Left ventricle myocardium inferior (tissue), 1 donor: ENCODE measurements at regions not wholly inside any gene's neighbourhood (a gene's known extent, or its start where the extent isn't known, plus 50 kb on each side); places are given as distances from the start of the nearest gene placed in this dataset.

ENCODE experiments used
- DNase-seq: peaks from one replicate; pipeline ENCODE4 v3.0.0-alpha.2; 2020
- H3K27ac ChIP-seq: fragments of 200-600 bp; replicated peaks from 2 replicates; pipeline ENCODE4 v1.8.0; 2021
- H3K27me3 ChIP-seq: fragments of 200-600 bp; 2 replicates; pipeline ENCODE4 v1.8.0; 2021; ENCODE audit warnings: low read depth
- H3K36me3 ChIP-seq: fragments of 200-600 bp; 2 replicates; pipeline ENCODE4 v1.8.0; 2021
- H3K4me1 ChIP-seq: fragments of 200-600 bp; 2 replicates; pipeline ENCODE4 v1.8.0; 2021
- H3K4me3 ChIP-seq: fragments of 200-600 bp; 2 replicates; pipeline ENCODE4 v1.8.0; 2021; ENCODE audit warnings: mild to moderate bottlenecking, moderate library complexity
- H3K9me3 ChIP-seq: fragments of 200-600 bp; replicated peaks from 2 replicates; pipeline ENCODE4 v1.8.0; 2021
- CTCF ChIP-seq: fragments of 200-600 bp; IDR thresholded peaks from 2 replicates; pipeline ENCODE4 v1.8.0; 2021; ENCODE audit warnings: antibody characterized with exemption, mild to moderate bottlenecking, borderline replicate concordance
- intact Hi-C: fragments of 100-400 bp; cut with micrococcal nuclease; formaldehyde crosslinking; loops from one replicate; pipeline ENCODE4 v1.11.0; 2022
- donor health status: DM: no; HTN: yes; CAD: no; lungs with severe emphysema.

GRCh38 chr2:104361414-104361813 lies 492.5 kb upstream of the POU3F3 start:
- no peak for TF ChIP-seq CTCF
- no peak overlapping the region for H3K4me3 ChIP-seq
- H3K9me3 ChIP-seq: no peaks in the 10 kb centered on the region
- no peaks in the 10 kb centered on the region for H3K4me1 ChIP-seq
- no peak for DNase-seq
- no peaks in the 10 kb centered on the region for H3K36me3 ChIP-seq
- H3K27ac ChIP-seq: no peak overlapping the region
- H3K27me3 ChIP-seq: peaks cover 10% of the 10 kb centered on the region
- intact Hi-C loops: no loop called here

GRCh38 chr2:104368089-104368488 lies 485.8 kb upstream of the POU3F3 start:
- H3K9me3 ChIP-seq: no peaks in the 10 kb centered on the region

GRCh38 chr2:104371087-104371781 lies 482.7 kb upstream of the POU3F3 start:
- Histone ChIP-seq H3K9me3 (no peaks in the 10 kb centered on the region), H3K27ac (no peak overlapping the region), H3K36me3 (no peaks in the 10 kb centered on the region), H3K4me3 (no peak overlapping the region), H3K27me3 (no peaks in the 10 kb centered on the region), H3K4me1 (no peaks in the 10 kb centered on the region)
- intact Hi-C loops: no loop called here
- no peak for TF ChIP-seq CTCF
- no peak for DNase-seq

More at GRCh38 chr2:104368089-104368488, 485.8 kb upstream of the POU3F3 start:
- TF ChIP-seq CTCF: no peak
- Histone ChIP-seq H3K4me1 (no peaks in the 10 kb centered on the region), H3K4me3 (no peak overlapping the region), H3K36me3 (no peaks in the 10 kb centered on the region), H3K27ac (no peak overlapping the region), H3K27me3 (peaks cover 2% of the 10 kb centered on the region)
- intact Hi-C loops: no loop called here
- no peak for DNase-seq

- no peak for TF ChIP-seq CTCF
- no peak for DNase-seq
- H3K9me3 ChIP-seq: no peaks in the 10 kb centered on the region
- no peaks in the 10 kb centered on the region for H3K4me1 ChIP-seq
- H3K36me3 ChIP-seq: no peaks in the 10 kb centered on the region
- H3K27ac ChIP-seq: no peak overlapping the region
- no peaks in the 10 kb centered on the region for H3K27me3 ChIP-seq
- H3K4me3 ChIP-seq: no peak overlapping the region
- intact Hi-C loops: no loop called here
These were observed 478.7 kb upstream of the POU3F3 start for GRCh38 chr2:104375206-104375605.

- no peaks in the 10 kb centered on the region for H3K9me3 ChIP-seq
These were observed 475.0 kb upstream of the POU3F3 start for GRCh38 chr2:104378853-104379374.

More at GRCh38 chr2:104378853-104379374, 475.0 kb upstream of the POU3F3 start:
- intact Hi-C loops: no loop called here
- peak overlapping the region; percentile 33 for H3K27ac ChIP-seq
- no peak for DNase-seq
- no peaks in the 10 kb centered on the region for H3K36me3 ChIP-seq
- no peaks in the 10 kb centered on the region for H3K27me3 ChIP-seq
- peak overlapping the region; percentile 62 for H3K4me3 ChIP-seq
- no peaks in the 10 kb centered on the region for H3K4me1 ChIP-seq
- TF ChIP-seq CTCF: no peak
